Activated T-helper 17 cell treated with anti-CD3 and anti-CD28 coated beads, Interleukin-2, amount 50 U/mL, for 72 hours (primary cell): ENCODE measurements at regions not wholly inside any gene's neighbourhood (a gene's known extent, or its start where the extent isn't known, plus 50 kb on each side); places are given as distances from the start of the nearest gene placed in this dataset.

Experiments used
- ATAC-seq: fragments of 150-1000 bp; cut with Tn5 transposase; replicated peaks from 2 replicates; pipeline ENCODE4 v1.10.0; 2021; ENCODE audit warnings: mild to moderate bottlenecking, moderate library complexity
- H3K27ac Mint-ChIP-seq: one replicate; pipeline ENCODE4 v1.8.0; 2022; ENCODE audit warnings: mixed read lengths
- H3K27me3 Mint-ChIP-seq: one replicate; pipeline ENCODE4 v1.8.0; 2022; ENCODE audit warnings: mixed read lengths
- H3K36me3 Mint-ChIP-seq: one replicate; pipeline ENCODE4 v1.8.0; 2022; ENCODE audit warnings: low read depth, mild to moderate bottlenecking, mixed read lengths
- H3K4me1 Mint-ChIP-seq: one replicate; pipeline ENCODE4 v1.8.0; 2022; ENCODE audit warnings: mixed read lengths
- H3K4me3 Mint-ChIP-seq: one replicate; pipeline ENCODE4 v1.8.0; 2022; ENCODE audit warnings: mild to moderate bottlenecking, mixed read lengths
- H3K9me3 Mint-ChIP-seq: one replicate; pipeline ENCODE4 v1.8.0; 2022; ENCODE audit warnings: mixed read lengths

GRCh38 chr4:123740236-123740635, 343.6 kb downstream of the SPRY1 start:
- Mint-ChIP-seq H3K4me3 (no peak overlapping the region), H3K36me3 (no peaks in the 10 kb centered on the region)
- ATAC-seq: no peak

GRCh38 chr4:123741906-123742305, 345.3 kb downstream of the SPRY1 start:
- H3K4me3 Mint-ChIP-seq: no peak overlapping the region
- H3K27ac Mint-ChIP-seq: no peak overlapping the region
- H3K36me3 Mint-ChIP-seq: no peaks in the 10 kb centered on the region
- peaks cover 4% of the 10 kb centered on the region for H3K27me3 Mint-ChIP-seq
- H3K9me3 Mint-ChIP-seq: no peaks in the 10 kb centered on the region
- ATAC-seq: no peak
- H3K4me1 Mint-ChIP-seq: no peaks in the 10 kb centered on the region

More at GRCh38 chr4:123740236-123740635, 343.6 kb downstream of the SPRY1 start:
- no peaks in the 10 kb centered on the region for H3K9me3 Mint-ChIP-seq
- H3K27ac Mint-ChIP-seq: no peak overlapping the region
- H3K4me1 Mint-ChIP-seq: no peaks in the 10 kb centered on the region
- peaks cover 4% of the 10 kb centered on the region for H3K27me3 Mint-ChIP-seq

- peaks cover 4% of the 10 kb centered on the region for H3K27me3 Mint-ChIP-seq
- H3K4me3 Mint-ChIP-seq: no peak overlapping the region
- no peak overlapping the region for H3K27ac Mint-ChIP-seq
- ATAC-seq: no peak
- H3K4me1 Mint-ChIP-seq: no peaks in the 10 kb centered on the region
- no peaks in the 10 kb centered on the region for H3K36me3 Mint-ChIP-seq
- H3K9me3 Mint-ChIP-seq: no peaks in the 10 kb centered on the region
Measured at GRCh38 chr4:123743848-123744247, 347.3 kb downstream of the SPRY1 start.

GRCh38 chr4:123744664-123745290, 348.2 kb downstream of the SPRY1 start:
- Mint-ChIP-seq H3K4me1 (no peaks in the 10 kb centered on the region), H3K4me3 (no peak overlapping the region)
- ATAC-seq: no peak

GRCh38 chr4:123747016-123747415, 350.4 kb downstream of the SPRY1 start:
- Mint-ChIP-seq H3K36me3 (no peaks in the 10 kb centered on the region), H3K4me1 (no peaks in the 10 kb centered on the region), H3K27ac (no peak overlapping the region), H3K9me3 (no peaks in the 10 kb centered on the region), H3K27me3 (peaks cover 3% of the 10 kb centered on the region), H3K4me3 (no peak overlapping the region)
- ATAC-seq: no peak

More at GRCh38 chr4:123744664-123745290, 348.2 kb downstream of the SPRY1 start:
- no peaks in the 10 kb centered on the region for H3K9me3 Mint-ChIP-seq
- H3K27me3 Mint-ChIP-seq: peaks cover 4% of the 10 kb centered on the region
- no peak overlapping the region for H3K27ac Mint-ChIP-seq
- no peaks in the 10 kb centered on the region for H3K36me3 Mint-ChIP-seq

- H3K9me3 Mint-ChIP-seq: no peaks in the 10 kb centered on the region
- ATAC-seq: no peak
- H3K4me1 Mint-ChIP-seq: no peaks in the 10 kb centered on the region
- no peak overlapping the region for H3K4me3 Mint-ChIP-seq
- no peak overlapping the region for H3K27ac Mint-ChIP-seq
- no peaks in the 10 kb centered on the region for H3K36me3 Mint-ChIP-seq
- H3K27me3 Mint-ChIP-seq: peaks cover 3% of the 10 kb centered on the region
Measured at GRCh38 chr4:123748806-123749205, 352.2 kb downstream of the SPRY1 start.

GRCh38 chr4:123749383-123749782, 352.8 kb downstream of the SPRY1 start:
- Mint-ChIP-seq H3K36me3 (no peaks in the 10 kb centered on the region), H3K9me3 (no peaks in the 10 kb centered on the region)

GRCh38 chr4:123750044-123750443, 353.4 kb downstream of the SPRY1 start:
- ATAC-seq: no peak
- H3K27me3 Mint-ChIP-seq: peaks cover 3% of the 10 kb centered on the region
- H3K4me1 Mint-ChIP-seq: no peaks in the 10 kb centered on the region
- H3K4me3 Mint-ChIP-seq: no peak overlapping the region
- no peaks in the 10 kb centered on the region for H3K36me3 Mint-ChIP-seq
- H3K27ac Mint-ChIP-seq: no peak overlapping the region
- no peaks in the 10 kb centered on the region for H3K9me3 Mint-ChIP-seq

More at GRCh38 chr4:123749383-123749782, 352.8 kb downstream of the SPRY1 start:
- no peak for ATAC-seq
- Mint-ChIP-seq H3K4me3 (no peak overlapping the region), H3K27me3 (peaks cover 3% of the 10 kb centered on the region), H3K27ac (no peak overlapping the region), H3K4me1 (no peaks in the 10 kb centered on the region)

- Mint-ChIP-seq H3K36me3 (no peaks in the 10 kb centered on the region), H3K4me3 (no peak overlapping the region), H3K27me3 (peaks cover 14% of the 10 kb centered on the region), H3K27ac (no peak overlapping the region), H3K4me1 (no peaks in the 10 kb centered on the region), H3K9me3 (no peaks in the 10 kb centered on the region)
- no peak for ATAC-seq
Measured at GRCh38 chr4:123755655-123756054, 359.1 kb downstream of the SPRY1 start.

- no peak overlapping the region for H3K4me3 Mint-ChIP-seq
- H3K27ac Mint-ChIP-seq: no peak overlapping the region
- ATAC-seq: no peak
- H3K9me3 Mint-ChIP-seq: peaks cover 3% of the 10 kb centered on the region
- H3K27me3 Mint-ChIP-seq: peaks cover 4% of the 10 kb centered on the region
- no peaks in the 10 kb centered on the region for H3K36me3 Mint-ChIP-seq
- H3K4me1 Mint-ChIP-seq: no peaks in the 10 kb centered on the region
Measured at GRCh38 chr4:123767806-123768205, 371.2 kb downstream of the SPRY1 start.

GRCh38 chr4:123770884-123771283, 374.3 kb downstream of the SPRY1 start:
- Mint-ChIP-seq H3K27ac (no peak overlapping the region), H3K9me3 (peaks cover 3% of the 10 kb centered on the region), H3K27me3 (peaks cover 4% of the 10 kb centered on the region), H3K4me1 (no peaks in the 10 kb centered on the region), H3K4me3 (no peak overlapping the region), H3K36me3 (no peaks in the 10 kb centered on the region)
- ATAC-seq: no peak

GRCh38 chr4:123776267-123776666, 379.7 kb downstream of the SPRY1 start:
- H3K4me3 Mint-ChIP-seq: no peak overlapping the region
- ATAC-seq: no peak
- H3K27ac Mint-ChIP-seq: no peak overlapping the region
- no peaks in the 10 kb centered on the region for H3K36me3 Mint-ChIP-seq
- H3K27me3 Mint-ChIP-seq: peaks cover under 1% of the 10 kb centered on the region
- H3K9me3 Mint-ChIP-seq: no peaks in the 10 kb centered on the region
- H3K4me1 Mint-ChIP-seq: no peaks in the 10 kb centered on the region

- H3K4me1 Mint-ChIP-seq: no peaks in the 10 kb centered on the region
- H3K9me3 Mint-ChIP-seq: no peaks in the 10 kb centered on the region
- H3K27ac Mint-ChIP-seq: no peak overlapping the region
- ATAC-seq: no peak
- no peaks in the 10 kb centered on the region for H3K36me3 Mint-ChIP-seq
- no peaks in the 10 kb centered on the region for H3K27me3 Mint-ChIP-seq
- H3K4me3 Mint-ChIP-seq: no peak overlapping the region
Measured at GRCh38 chr4:123777373-123777772, 380.8 kb downstream of the SPRY1 start.

- ATAC-seq: no peak
- no peaks in the 10 kb centered on the region for H3K36me3 Mint-ChIP-seq
- no peaks in the 10 kb centered on the region for H3K27me3 Mint-ChIP-seq
- H3K4me1 Mint-ChIP-seq: no peaks in the 10 kb centered on the region
- H3K9me3 Mint-ChIP-seq: no peaks in the 10 kb centered on the region
- H3K27ac Mint-ChIP-seq: no peak overlapping the region
- no peak overlapping the region for H3K4me3 Mint-ChIP-seq
Measured at GRCh38 chr4:123783151-123783790, 386.7 kb downstream of the SPRY1 start.

GRCh38 chr4:123783921-123784320, 387.3 kb downstream of the SPRY1 start:
- H3K27me3 Mint-ChIP-seq: no peaks in the 10 kb centered on the region
- ATAC-seq: no peak

More at GRCh38 chr4:123783921-123784320, 387.3 kb downstream of the SPRY1 start:
- no peaks in the 10 kb centered on the region for H3K9me3 Mint-ChIP-seq
- no peak overlapping the region for H3K4me3 Mint-ChIP-seq
- no peak overlapping the region for H3K27ac Mint-ChIP-seq
- no peaks in the 10 kb centered on the region for H3K36me3 Mint-ChIP-seq
- no peaks in the 10 kb centered on the region for H3K4me1 Mint-ChIP-seq
